Esophagus muscularis mucosa (tissue), 4 donors: ENCODE measurements at regions not wholly inside any gene's neighbourhood (a gene's known extent, or its start where the extent isn't known, plus 50 kb on each side); places are given as distances from the start of the nearest gene placed in this dataset.

Experiments used
- DNase-seq: peaks from one replicate; pipeline ENCODE4 v3.0.0-alpha.2; 2017; ENCODE audit errors: extremely low spot score
- H3K27ac ChIP-seq, 4 donors: fragments of 200-600 bp; sonication (generic); replicated peaks in 1 of 4; 1 replicate in 3 of 4; 2 replicates in 1 of 4; pipeline ENCODE4 v1.5.1; 2016 to 2019; ENCODE audit warnings: mild to moderate bottlenecking in 1 of 4
- H3K27me3 ChIP-seq, 4 donors: fragments of 200-600 bp; sonication (generic); one replicate each; pipeline versions ENCODE4 v1.5.1 to v1.6.0; 2016 to 2019
- H3K36me3 ChIP-seq, 4 donors: fragments of 200-600 bp; sonication (generic); one replicate each; pipeline ENCODE4 v1.5.1; 2016 to 2019
- H3K4me1 ChIP-seq, 4 donors: fragments of 200-600 bp; sonication (generic); one replicate each; pipeline ENCODE4 v1.5.1; 2016 to 2019
- H3K4me3 ChIP-seq, 4 donors: fragments of 200-600 bp; sonication (generic); 1 replicate in 2 of 4; 2 replicates in 2 of 4; pipeline ENCODE4 v1.5.1; 2016 to 2019; ENCODE audit warnings: mild to moderate bottlenecking in 4 of 4, moderate library complexity in 1 of 4
- H3K9me3 ChIP-seq, 4 donors: fragments of 200-600 bp; sonication (generic); 1 replicate in 3 of 4; 2 replicates in 1 of 4; pipeline ENCODE4 v1.5.1; 2016 to 2019
- EP300 ChIP-seq: sonication (generic); formaldehyde crosslinking; IDR thresholded peaks from one replicate; pipeline ENCODE4 v1.6.1; 2017; ENCODE audit warnings: antibody characterized with exemption
- POLR2A ChIP-seq: fragments of 450-650 bp; IDR thresholded peaks from one replicate; pipeline ENCODE4 v1.6.1; 2017; ENCODE audit warnings: antibody characterized with exemption, moderate library complexity, mild to moderate bottlenecking, low read depth
- POLR2AphosphoS5 ChIP-seq, 2 donors: sonication (generic); formaldehyde crosslinking; IDR thresholded peaks; one replicate each; pipeline ENCODE4 v1.6.1; 2017; ENCODE audit warnings: antibody characterized with exemption in 2 of 2
- WGBS: methylation state at CpG from one replicate; pipeline ENCODE4 v1.1.5; 2018; 5-methylcytosine and 5-hydroxymethylcytosine counted together
- intact Hi-C: fragments of 100-400 bp; cut with DNase I; formaldehyde crosslinking; loops from one replicate; pipeline ENCODE4 v1.15.1; 2023
- TF ChIP-seq, protein P1 (sequence below), 3 experiments: fragments of 200-600 bp in 2 of 3; fragments of 450-650 bp in 1 of 3; sonication (generic) in 2 of 3; IDR thresholded peaks; one replicate each; pipeline ENCODE4 v1.5.1; 2017 to 2019; ENCODE audit warnings: antibody characterized with exemption in 3 of 3, mild to moderate bottlenecking in 2 of 3, moderate library complexity in 1 of 3

DNA sequence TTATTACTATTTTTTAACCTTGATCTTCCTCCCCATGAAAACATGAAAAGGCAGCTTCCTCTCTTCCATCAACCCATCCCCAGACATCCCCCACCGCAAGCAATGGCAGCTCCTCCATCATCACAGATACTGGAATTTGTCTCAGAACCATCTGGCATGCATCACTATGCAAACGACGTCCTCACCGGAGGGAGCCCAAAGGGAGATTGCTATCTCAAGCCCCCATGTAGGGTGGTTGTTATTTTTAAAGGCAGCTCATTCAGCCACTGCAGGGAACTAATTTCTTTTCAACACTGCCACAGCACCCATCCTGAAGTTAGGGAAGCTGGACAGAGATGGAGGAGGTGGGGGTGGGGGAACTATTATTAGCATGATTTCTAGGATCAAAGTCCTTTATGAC is 222.5 kb downstream of the FOXL1 start:
- no peaks in the 10 kb centered on the region for H3K36me3 ChIP-seq
- no peak overlapping the region for H3K27ac ChIP-seq
- peaks cover 0 to 68% (median 3%) of the 10 kb centered on the region in 4 donors for H3K27me3 ChIP-seq
- H3K4me3 ChIP-seq: no peak overlapping the region
- WGBS: 13% methylated on average over 4 of the region's 4 CpGs
- peaks cover 0 to 10% (median 0%) of the 10 kb centered on the region in 4 donors for H3K4me1 ChIP-seq
- peaks cover 0 to 6% (median 2%) of the 10 kb centered on the region in 4 donors for H3K9me3 ChIP-seq
- no peak for TF ChIP-seq EP300
- no peak for TF ChIP-seq POLR2AphosphoS5 (IDR thresholded peaks at IDR 0.05)
- intact Hi-C loops: no loop called here
- no peak for DNase-seq

DNA sequence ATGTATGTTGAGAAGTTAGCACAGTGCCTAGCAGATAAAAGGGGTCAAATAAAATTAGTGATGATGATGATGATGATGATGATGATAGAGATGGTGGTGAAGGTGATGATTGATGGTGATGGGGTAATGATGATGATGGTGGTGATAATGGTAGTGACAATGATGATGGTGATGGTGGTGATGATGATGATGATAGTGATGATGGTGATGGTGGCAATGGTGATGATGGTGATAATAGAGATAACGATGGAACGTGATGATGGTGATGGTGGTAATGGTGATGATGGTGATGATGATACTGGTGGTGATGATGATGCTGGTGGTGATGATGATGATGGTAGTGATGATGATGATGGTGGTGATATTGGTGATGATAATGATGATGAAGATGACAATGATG is 223.7 kb downstream of the FOXL1 start:
- intact Hi-C loops: no loop called here
- Histone ChIP-seq H3K9me3 (peaks cover 0 to 6% (median 2%) of the 10 kb centered on the region in 4 donors), H3K36me3 (no peaks in the 10 kb centered on the region), H3K4me1 (peaks cover 0 to 10% (median 0%) of the 10 kb centered on the region in 4 donors), H3K27me3 (peaks cover 0 to 75% (median 9%) of the 10 kb centered on the region in 4 donors), H3K4me3 (no peak overlapping the region), H3K27ac (no peak overlapping the region)
- TF ChIP-seq POLR2AphosphoS5 (IDR thresholded peaks at IDR 0.05): no peak
- TF ChIP-seq POLR2A: no peak
- TF ChIP-seq, protein P1, sequence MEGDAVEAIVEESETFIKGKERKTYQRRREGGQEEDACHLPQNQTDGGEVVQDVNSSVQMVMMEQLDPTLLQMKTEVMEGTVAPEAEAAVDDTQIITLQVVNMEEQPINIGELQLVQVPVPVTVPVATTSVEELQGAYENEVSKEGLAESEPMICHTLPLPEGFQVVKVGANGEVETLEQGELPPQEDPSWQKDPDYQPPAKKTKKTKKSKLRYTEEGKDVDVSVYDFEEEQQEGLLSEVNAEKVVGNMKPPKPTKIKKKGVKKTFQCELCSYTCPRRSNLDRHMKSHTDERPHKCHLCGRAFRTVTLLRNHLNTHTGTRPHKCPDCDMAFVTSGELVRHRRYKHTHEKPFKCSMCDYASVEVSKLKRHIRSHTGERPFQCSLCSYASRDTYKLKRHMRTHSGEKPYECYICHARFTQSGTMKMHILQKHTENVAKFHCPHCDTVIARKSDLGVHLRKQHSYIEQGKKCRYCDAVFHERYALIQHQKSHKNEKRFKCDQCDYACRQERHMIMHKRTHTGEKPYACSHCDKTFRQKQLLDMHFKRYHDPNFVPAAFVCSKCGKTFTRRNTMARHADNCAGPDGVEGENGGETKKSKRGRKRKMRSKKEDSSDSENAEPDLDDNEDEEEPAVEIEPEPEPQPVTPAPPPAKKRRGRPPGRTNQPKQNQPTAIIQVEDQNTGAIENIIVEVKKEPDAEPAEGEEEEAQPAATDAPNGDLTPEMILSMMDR (IDR thresholded peaks at IDR 0.05): no peak
- 94% methylated on average over 2 of the region's 2 CpGs for WGBS
- DNase-seq: no peak

DNA sequence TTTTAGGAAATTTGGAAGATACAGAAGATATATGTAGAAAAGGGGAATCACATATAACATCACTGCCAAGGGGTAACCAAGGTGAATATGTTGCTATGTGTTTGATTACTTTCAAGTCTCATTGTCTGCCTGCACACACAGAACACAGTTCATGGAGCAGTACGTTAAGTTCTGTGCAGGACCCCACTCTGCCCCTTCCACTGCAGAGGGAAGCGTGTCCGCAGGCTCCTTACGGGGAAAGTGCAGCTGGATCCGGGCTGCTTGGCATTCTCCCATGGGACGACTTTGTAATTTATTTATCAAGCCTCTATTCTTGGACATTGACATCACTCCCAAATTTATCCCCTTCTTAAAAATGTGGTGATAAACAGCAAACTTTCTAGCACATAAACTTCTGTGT is 226.8 kb downstream of the FOXL1 start:
- H3K9me3 ChIP-seq: peaks cover 0 to 6% (median 2%) of the 10 kb centered on the region in 4 donors
- no peaks in the 10 kb centered on the region for H3K36me3 ChIP-seq
- intact Hi-C loops: no loop called here
- DNase-seq: no peak
- H3K4me1 ChIP-seq: peaks cover 0 to 10% (median 0%) of the 10 kb centered on the region in 4 donors
- no peak overlapping the region for H3K4me3 ChIP-seq
- TF ChIP-seq POLR2A (no peak), EP300 (no peak), POLR2AphosphoS5 (IDR thresholded peaks at IDR 0.05) (no peak)
- TF ChIP-seq, protein P1 (IDR thresholded peaks at IDR 0.05): no peak
- WGBS: 78% methylated on average over 6 of the region's 6 CpGs
- H3K27ac ChIP-seq: no peak overlapping the region
- H3K27me3 ChIP-seq: peaks cover 0 to 79% (median 13%) of the 10 kb centered on the region in 4 donors

DNA sequence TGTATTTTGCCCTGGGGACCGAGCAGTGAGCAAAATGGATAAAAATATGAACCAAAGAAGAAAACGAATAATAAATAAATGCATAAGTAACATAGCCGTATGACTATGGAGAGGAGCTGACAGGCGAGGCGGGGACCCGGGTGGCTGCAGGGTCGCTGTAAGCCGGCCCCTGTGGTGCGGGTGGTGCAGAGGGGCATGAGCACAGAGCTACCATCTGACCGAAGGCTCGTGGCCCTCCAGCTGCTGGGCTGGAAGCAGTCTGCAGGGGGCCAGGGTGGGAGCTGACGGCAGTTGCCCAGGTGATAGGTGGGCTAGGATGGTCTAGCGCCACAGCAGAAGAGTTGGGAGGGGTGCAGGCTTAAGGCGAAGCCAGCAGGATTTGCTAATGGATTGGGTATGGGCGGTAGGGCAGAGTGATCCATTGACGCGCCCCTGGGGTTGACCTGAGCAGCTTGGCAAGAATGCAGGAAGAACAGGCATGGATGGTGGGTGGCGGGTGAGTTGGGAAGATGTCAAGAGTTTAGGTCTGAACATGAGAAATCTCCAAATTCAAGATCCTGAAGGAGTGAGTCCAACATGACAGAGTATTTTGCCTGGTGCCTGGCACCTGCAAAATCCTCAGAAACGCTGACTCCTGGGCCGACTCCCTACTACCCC is 228.0 kb downstream of the FOXL1 start:
- TF ChIP-seq POLR2A: no peak
- TF ChIP-seq, protein P1 (IDR thresholded peaks at IDR 0.05): no peak
- no peak for TF ChIP-seq POLR2AphosphoS5 (IDR thresholded peaks at IDR 0.05)
- TF ChIP-seq EP300: no peak
- intact Hi-C loops: no loop called here
- no peak for DNase-seq
- 73% methylated on average over 18 of the region's 20 CpGs for WGBS
- peaks cover 0 to 6% (median 2%) of the 10 kb centered on the region in 4 donors for H3K9me3 ChIP-seq
- H3K27ac ChIP-seq: no peak overlapping the region
- H3K36me3 ChIP-seq: no peaks in the 10 kb centered on the region
- no peak overlapping the region for H3K4me3 ChIP-seq
- peaks cover 0 to 10% (median 0%) of the 10 kb centered on the region in 4 donors for H3K4me1 ChIP-seq
- peaks cover 0 to 81% (median 13%) of the 10 kb centered on the region in 4 donors for H3K27me3 ChIP-seq

DNA sequence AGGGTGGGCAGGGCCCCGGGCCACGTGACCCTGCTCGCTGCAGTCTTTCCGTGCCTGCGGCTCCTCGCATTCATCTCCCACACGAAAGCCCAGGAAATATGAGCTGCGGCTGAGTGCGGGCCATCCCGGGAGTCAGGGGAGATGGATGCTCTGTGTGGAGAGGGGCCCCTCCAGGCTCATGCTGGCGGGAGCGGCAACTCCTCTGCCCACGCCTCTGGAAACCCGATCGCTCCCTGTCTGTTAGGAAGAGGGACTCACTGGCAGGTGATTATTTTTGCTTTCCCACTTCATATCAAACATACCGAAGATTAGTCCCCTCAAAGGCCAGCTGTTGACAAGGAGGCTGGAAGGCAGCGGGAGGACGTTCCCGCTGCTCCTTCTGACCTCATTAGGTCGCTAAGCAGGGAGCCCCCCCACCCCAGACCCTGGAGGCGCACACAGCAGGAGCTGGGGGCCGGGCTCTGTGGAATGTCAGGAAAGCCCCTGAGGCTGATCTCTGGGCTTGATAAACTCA is 228.5 kb downstream of the FOXL1 start:
- WGBS: 32% methylated on average over 5 of the region's 22 CpGs
- Histone ChIP-seq H3K4me1 (peaks cover 0 to 10% (median 0%) of the 10 kb centered on the region in 4 donors), H3K4me3 (no peak overlapping the region), H3K9me3 (peaks cover 0 to 6% (median 2%) of the 10 kb centered on the region in 4 donors), H3K36me3 (no peaks in the 10 kb centered on the region), H3K27ac (no peak overlapping the region), H3K27me3 (peaks cover 0 to 81% (median 13%) of the 10 kb centered on the region in 4 donors)
- intact Hi-C loops: no loop called here
- no peak for DNase-seq
- TF ChIP-seq POLR2AphosphoS5 (IDR thresholded peaks at IDR 0.05): no peak
